ENCODE measurements at regions not wholly inside any gene's neighbourhood (a gene's known extent, or its start where the extent isn't known, plus 50 kb on each side); places are given as distances from the start of the nearest gene placed in this dataset.
"Not testable (repeated sequence)": the region's sequence is repeated elsewhere in the genome, so short reads cannot be mapped to it uniquely, and the experiment has no call there.

GRCh38 chr3:128543570-128544174, 50.7 kb upstream of the GATA2 start:
- not testable (repeated sequence) for TF ChIP-seq CTCF (IDR thresholded peaks at IDR 0.05); ZNF512 (CRISPR knock-in tag; IDR thresholded peaks at IDR 0.05; ENCODE audit: borderline replicate concordance); SOX15 (CRISPR knock-in tag; IDR thresholded peaks at IDR 0.05); ZNF396 (CRISPR knock-in tag; IDR thresholded peaks at IDR 0.05; ENCODE audit: borderline replicate concordance)

Measured in WTC11 (cell line).